Endodermal cell (in vitro differentiated cells): ENCODE measurements at regions not wholly inside any gene's neighbourhood (a gene's known extent, or its start where the extent isn't known, plus 50 kb on each side); places are given as distances from the start of the nearest gene placed in this dataset.

Source experiments
- DNase-seq: peaks from one replicate; pipeline ENCODE4 v3.0.0-alpha.2; 2017
- H3K27ac ChIP-seq: 2 replicates; pipeline ENCODE4 v1.5.1; 2013; ENCODE audit warnings: mild to moderate bottlenecking, low read depth, low read length, moderate library complexity
- H3K27me3 ChIP-seq: 2 replicates; pipeline ENCODE4 v1.6.1; 2013; ENCODE audit warnings: mild to moderate bottlenecking, low read length, moderate library complexity; ENCODE audit not compliant: insufficient read depth, control insufficient read depth, poor library complexity, severe bottlenecking
- H3K36me3 ChIP-seq: 2 replicates; pipeline ENCODE4 v1.7.0; 2013; ENCODE audit warnings: mild to moderate bottlenecking, low read length, moderate library complexity; ENCODE audit not compliant: control insufficient read depth, insufficient read depth
- H3K4me1 ChIP-seq: one replicate; pipeline ENCODE4 v1.7.0; 2013; ENCODE audit warnings: low read length; ENCODE audit not compliant: control insufficient read depth, insufficient read depth
- H3K4me3 ChIP-seq: 2 replicates; pipeline ENCODE4 v1.5.1; 2013; ENCODE audit warnings: mild to moderate bottlenecking, low read length, moderate library complexity
- H3K9ac ChIP-seq: 2 replicates; pipeline ENCODE4 v1.6.1; 2013; ENCODE audit warnings: mild to moderate bottlenecking, low read length, moderate library complexity; ENCODE audit not compliant: poor library complexity, severe bottlenecking; ENCODE audit errors: extremely low read depth
- H3K9me3 ChIP-seq: 2 replicates; pipeline ENCODE4 v1.6.1; 2013; ENCODE audit warnings: mild to moderate bottlenecking, low read length, moderate library complexity; ENCODE audit not compliant: control insufficient read depth
- H3K27ac Mint-ChIP-seq: 2 replicates; pipeline ENCODE4 v1.8.0; 2020; ENCODE audit warnings: mixed read lengths
- H3K27me3 Mint-ChIP-seq: 2 replicates; pipeline ENCODE4 v1.8.0; 2021; ENCODE audit warnings: mild to moderate bottlenecking, mixed read lengths; ENCODE audit not compliant: insufficient read depth
- H3K36me3 Mint-ChIP-seq: 2 replicates; pipeline ENCODE4 v1.8.0; 2020; ENCODE audit warnings: low read depth, mixed read lengths
- H3K4me1 Mint-ChIP-seq: 2 replicates; pipeline ENCODE4 v1.8.0; 2020; ENCODE audit warnings: mixed read lengths
- H3K4me3 Mint-ChIP-seq: 2 replicates; pipeline ENCODE4 v1.8.0; 2020; ENCODE audit warnings: mild to moderate bottlenecking, moderate library complexity, mixed read lengths
- H3K9me3 Mint-ChIP-seq: 2 replicates; pipeline ENCODE4 v1.8.0; 2020; ENCODE audit warnings: mild to moderate bottlenecking, mixed read lengths
- WGBS, 2 experiments: methylation state at CpG; one replicate each; pipeline versions ENCODE4 v1.1.5 to v1.1.7; 2013; ENCODE audit warnings: missing lambda C conversion rate in 2 of 2, mixed read lengths in 1 of 2; ENCODE audit not compliant: insufficient coverage in 1 of 2, insufficient read length in 1 of 2; 5-methylcytosine and 5-hydroxymethylcytosine counted together
- TF ChIP-seq, protein P1 (sequence below): fragments of 200-600 bp; sonication (generic); conservative IDR thresholded peaks from 2 replicates; pipeline ENCODE4 v1.5.0; 2021; ENCODE audit warnings: antibody characterized with exemption, mild to moderate bottlenecking

DNA sequence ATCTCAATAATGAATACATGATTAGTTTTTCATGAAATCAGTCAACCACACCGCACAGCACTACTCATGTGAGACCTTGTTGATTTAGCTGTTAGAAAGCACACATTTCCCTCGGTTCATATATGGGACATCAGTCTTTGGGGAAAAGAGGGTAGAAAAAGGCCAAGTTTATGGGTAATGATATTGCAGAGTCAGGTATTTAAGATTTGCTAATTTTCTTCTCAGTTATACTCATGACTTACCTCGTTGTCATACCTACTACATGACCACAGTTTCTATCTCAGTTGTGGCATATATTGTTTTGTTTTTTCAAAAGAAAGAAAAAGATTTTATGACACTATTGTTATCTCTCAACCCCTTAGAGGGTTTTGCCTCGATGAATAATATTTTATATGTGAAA, 165.6 kb downstream of the POU4F1 start:
- Mint-ChIP-seq H3K9me3 (no peaks in the 10 kb centered on the region), H3K4me3 (no peak overlapping the region), H3K27ac (no peak overlapping the region), H3K27me3 (no peaks in the 10 kb centered on the region), H3K4me1 (peaks cover 2% of the 10 kb centered on the region), H3K36me3 (no peaks in the 10 kb centered on the region)
- TF ChIP-seq, protein P1, sequence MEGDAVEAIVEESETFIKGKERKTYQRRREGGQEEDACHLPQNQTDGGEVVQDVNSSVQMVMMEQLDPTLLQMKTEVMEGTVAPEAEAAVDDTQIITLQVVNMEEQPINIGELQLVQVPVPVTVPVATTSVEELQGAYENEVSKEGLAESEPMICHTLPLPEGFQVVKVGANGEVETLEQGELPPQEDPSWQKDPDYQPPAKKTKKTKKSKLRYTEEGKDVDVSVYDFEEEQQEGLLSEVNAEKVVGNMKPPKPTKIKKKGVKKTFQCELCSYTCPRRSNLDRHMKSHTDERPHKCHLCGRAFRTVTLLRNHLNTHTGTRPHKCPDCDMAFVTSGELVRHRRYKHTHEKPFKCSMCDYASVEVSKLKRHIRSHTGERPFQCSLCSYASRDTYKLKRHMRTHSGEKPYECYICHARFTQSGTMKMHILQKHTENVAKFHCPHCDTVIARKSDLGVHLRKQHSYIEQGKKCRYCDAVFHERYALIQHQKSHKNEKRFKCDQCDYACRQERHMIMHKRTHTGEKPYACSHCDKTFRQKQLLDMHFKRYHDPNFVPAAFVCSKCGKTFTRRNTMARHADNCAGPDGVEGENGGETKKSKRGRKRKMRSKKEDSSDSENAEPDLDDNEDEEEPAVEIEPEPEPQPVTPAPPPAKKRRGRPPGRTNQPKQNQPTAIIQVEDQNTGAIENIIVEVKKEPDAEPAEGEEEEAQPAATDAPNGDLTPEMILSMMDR = no peak
- WGBS, 2 experiments = 83% methylated on average over 3 of the region's 4 CpGs; no CpG with 5 or more reads in 1 of the 2 experiments
- H3K9ac ChIP-seq = no peak overlapping the region
- DNase-seq = no peak
- H3K27ac ChIP-seq = no peak overlapping the region
- peaks cover 4% of the 10 kb centered on the region for H3K4me1 ChIP-seq
- no peaks in the 10 kb centered on the region for H3K9me3 ChIP-seq
- H3K4me3 ChIP-seq = no peak overlapping the region
- no peaks in the 10 kb centered on the region for H3K27me3 ChIP-seq
- no peaks in the 10 kb centered on the region for H3K36me3 ChIP-seq

DNA sequence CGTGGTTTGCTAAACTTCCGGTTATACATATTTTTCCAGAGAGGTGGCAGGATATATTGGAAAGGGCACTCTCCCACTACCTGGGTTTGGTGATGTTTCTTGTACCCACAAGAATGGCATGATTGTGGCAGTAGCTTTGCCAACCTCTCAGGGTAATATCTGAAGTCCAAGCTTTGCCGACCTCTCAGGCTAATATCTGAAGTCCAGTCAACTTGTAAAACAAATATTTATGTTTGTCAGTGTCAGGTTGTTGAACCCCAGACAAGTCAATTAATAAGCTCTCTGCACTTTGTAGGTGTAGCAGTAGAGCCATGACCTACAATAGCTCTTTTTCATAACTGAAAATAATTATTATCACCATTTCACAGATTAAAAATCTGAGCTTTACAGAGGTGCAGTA, 167.0 kb downstream of the POU4F1 start:
- Mint-ChIP-seq H3K4me1 (peaks cover 3% of the 10 kb centered on the region), H3K27ac (no peak overlapping the region), H3K27me3 (no peaks in the 10 kb centered on the region), H3K4me3 (no peak overlapping the region), H3K9me3 (no peaks in the 10 kb centered on the region), H3K36me3 (no peaks in the 10 kb centered on the region)
- no peak overlapping the region for H3K4me3 ChIP-seq
- no peak overlapping the region for H3K9ac ChIP-seq
- no peak overlapping the region for H3K27ac ChIP-seq
- WGBS, 2 experiments = 92% methylated on average over 3 of the region's 3 CpGs; no CpG with 5 or more reads in 1 of the 2 experiments
- TF ChIP-seq, protein P1 = no peak
- H3K9me3 ChIP-seq = no peaks in the 10 kb centered on the region
- no peak for DNase-seq
- no peaks in the 10 kb centered on the region for H3K4me1 ChIP-seq
- no peaks in the 10 kb centered on the region for H3K27me3 ChIP-seq
- no peaks in the 10 kb centered on the region for H3K36me3 ChIP-seq

DNA sequence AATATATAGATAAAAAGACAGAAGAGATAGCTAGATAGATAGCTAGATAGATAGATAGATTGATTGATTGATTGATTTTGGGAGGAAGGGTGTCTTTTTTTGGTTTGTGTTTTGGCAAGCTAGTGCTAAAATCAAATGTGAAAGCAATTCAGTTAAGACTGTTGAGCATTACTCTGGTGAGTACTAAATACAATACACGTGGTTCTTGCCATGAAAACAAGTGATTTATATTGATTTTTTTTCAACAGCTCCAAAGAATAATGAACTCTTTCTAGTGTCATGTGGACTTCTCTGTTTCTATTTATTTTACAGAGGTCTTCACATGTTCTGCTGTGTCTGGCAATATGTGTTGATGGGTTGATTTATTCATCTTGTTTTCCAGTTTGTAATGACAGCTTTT, 172.0 kb downstream of the POU4F1 start:
- peaks cover 9% of the 10 kb centered on the region for H3K27me3 Mint-ChIP-seq
- Histone ChIP-seq H3K27ac (no peak overlapping the region), H3K9me3 (no peaks in the 10 kb centered on the region), H3K9ac (no peak overlapping the region), H3K4me1 (peaks cover 7% of the 10 kb centered on the region), H3K27me3 (no peaks in the 10 kb centered on the region), H3K4me3 (peak overlapping the region; percentile 34), H3K36me3 (no peaks in the 10 kb centered on the region)
- H3K4me1 Mint-ChIP-seq = peaks cover 16% of the 10 kb centered on the region
- 100% methylated on average over 1 of the region's 1 CpG for WGBS, 2 experiments
- no peak for DNase-seq
- no peak overlapping the region for H3K27ac Mint-ChIP-seq
- no peaks in the 10 kb centered on the region for H3K36me3 Mint-ChIP-seq
- TF ChIP-seq, protein P1 = no peak
- no peaks in the 10 kb centered on the region for H3K9me3 Mint-ChIP-seq
- H3K4me3 Mint-ChIP-seq = no peak overlapping the region
